ENCODE measurements at regions not wholly inside any gene's neighbourhood (a gene's known extent, or its start where the extent isn't known, plus 50 kb on each side); places are given as distances from the start of the nearest gene placed in this dataset.

- DNase-seq (ENCODE audit: low read depth) = no peak
Measured at GRCh38 chr14:39984323-39984722, 552.1 kb upstream of the FBXO33 start.

GRCh38 chr14:39977198-39977597, 545.0 kb upstream of the FBXO33 start:
- DNase-seq (ENCODE audit: low read depth) = no peak

- no peak for DNase-seq (ENCODE audit: low read depth)
Measured at GRCh38 chr14:39974036-39974435, 541.8 kb upstream of the FBXO33 start.

GRCh38 chr14:39972704-39973103, 540.5 kb upstream of the FBXO33 start:
- DNase-seq (ENCODE audit: low read depth) = no peak

GRCh38 chr14:39967885-39968284, 535.7 kb upstream of the FBXO33 start:
- DNase-seq (ENCODE audit: low read depth) = no peak

GRCh38 chr14:39957987-39958386, 525.8 kb upstream of the FBXO33 start:
- DNase-seq (ENCODE audit: low read depth) = no peak

GRCh38 chr14:39957290-39957689, 525.1 kb upstream of the FBXO33 start:
- DNase-seq (ENCODE audit: low read depth) = no peak

- DNase-seq (ENCODE audit: low read depth) = no peak
Measured at GRCh38 chr14:39956372-39956771, 524.1 kb upstream of the FBXO33 start.

- DNase-seq (ENCODE audit: low read depth) = no peak
Measured at GRCh38 chr14:39948235-39948634, 516.0 kb upstream of the FBXO33 start.

- no peak for DNase-seq (ENCODE audit: low read depth)
Measured at GRCh38 chr14:39946807-39947206, 514.6 kb upstream of the FBXO33 start.

GRCh38 chr14:39939023-39939422, 506.8 kb upstream of the FBXO33 start:
- DNase-seq (ENCODE audit: low read depth) = no peak

GRCh38 chr14:39912192-39913100, 480.2 kb upstream of the FBXO33 start:
- DNase-seq (ENCODE audit: low read depth) = no peak

- DNase-seq (ENCODE audit: low read depth) = no peak
Measured at GRCh38 chr14:39897657-39898056, 465.4 kb upstream of the FBXO33 start.

GRCh38 chr14:39890026-39890425, 457.8 kb upstream of the FBXO33 start:
- DNase-seq (ENCODE audit: low read depth) = no peak

- no peak for DNase-seq (ENCODE audit: low read depth)
Measured at GRCh38 chr14:39884091-39884490, 451.9 kb upstream of the FBXO33 start.

- no peak for DNase-seq (ENCODE audit: low read depth)
Measured at GRCh38 chr14:39880965-39881364, 448.7 kb upstream of the FBXO33 start.

GRCh38 chr14:39880106-39880695, 448.0 kb upstream of the FBXO33 start:
- DNase-seq (ENCODE audit: low read depth) = no peak

- no peak for DNase-seq (ENCODE audit: low read depth)
Measured at GRCh38 chr14:39877577-39878190, 445.5 kb upstream of the FBXO33 start.

- DNase-seq (ENCODE audit: low read depth) = no peak
Measured at GRCh38 chr14:39876916-39877315, 444.7 kb upstream of the FBXO33 start.

- DNase-seq (ENCODE audit: low read depth) = no peak
Measured at GRCh38 chr14:39875028-39875427, 442.8 kb upstream of the FBXO33 start.

GRCh38 chr14:39873791-39874190, 441.6 kb upstream of the FBXO33 start:
- no peak for DNase-seq (ENCODE audit: low read depth)

- DNase-seq (ENCODE audit: low read depth) = no peak
Measured at GRCh38 chr14:39868949-39869348, 436.7 kb upstream of the FBXO33 start.

GRCh38 chr14:39868251-39868650, 436.0 kb upstream of the FBXO33 start:
- DNase-seq (ENCODE audit: low read depth) = no peak
